ENCODE measurements at regions not wholly inside any gene's neighbourhood (a gene's known extent, or its start where the extent isn't known, plus 50 kb on each side); places are given as distances from the start of the nearest gene placed in this dataset.
"Not testable (repeated sequence)": the region's sequence is repeated elsewhere in the genome, so short reads cannot be mapped to it uniquely, and the experiment has no call there.

DNA sequence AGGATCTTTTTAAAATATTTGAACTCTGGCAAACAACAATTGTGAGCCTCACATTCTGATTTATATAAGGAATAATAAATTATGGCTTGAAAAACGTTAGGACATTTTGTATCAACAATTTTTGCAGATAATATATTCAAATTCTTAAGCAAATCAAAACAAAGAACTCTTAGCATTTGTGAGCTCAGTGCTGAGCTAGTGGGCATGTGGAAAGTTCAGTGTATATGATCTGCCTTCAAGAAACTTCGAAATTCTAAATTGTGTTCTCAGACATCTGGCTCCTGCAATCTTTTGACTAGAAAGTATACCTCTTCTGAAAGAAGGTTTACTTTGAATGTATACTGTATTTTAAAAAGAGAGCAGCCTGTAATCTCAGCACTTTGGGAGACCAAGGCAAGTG, 122.3 kb upstream of the NEIL3 start:
- Histone ChIP-seq H3K36me3 (ENCODE audit: control insufficient read depth, insufficient read depth, low read length) (no peaks in the 10 kb centered on the region), H3K27ac (ENCODE audit: low read length) (no peak overlapping the region), H3K9me3 (ENCODE audit: control insufficient read depth, insufficient read depth, low read length) (no peaks in the 10 kb centered on the region), H3K4me3 (ENCODE audit: low read length) (no peak overlapping the region), H3K4me1 (ENCODE audit: control insufficient read depth, insufficient read depth, low read length) (no peaks in the 10 kb centered on the region), H3K27me3 (ENCODE audit: control insufficient read depth, insufficient read depth, low read length) (no peaks in the 10 kb centered on the region)
- ATAC-seq (no peak), DNase-seq (no peak)
- no peaks in the 10 kb centered on the region for H3K4me1 Mint-ChIP-seq
- no peak overlapping the region for H3K4me3 Mint-ChIP-seq
- no peaks in the 10 kb centered on the region for H3K9me3 Mint-ChIP-seq
- WGBS (ENCODE audit: insufficient coverage) = 100% methylated on average over 1 of the region's 2 CpGs
- no peak overlapping the region for H3K27ac Mint-ChIP-seq
- intact Hi-C loops (cut with micrococcal nuclease) = no loop called here
- no peaks in the 10 kb centered on the region for H3K36me3 Mint-ChIP-seq
- no peaks in the 10 kb centered on the region for H3K27me3 Mint-ChIP-seq (ENCODE audit: low read depth in 2 of 2)
- TF ChIP-seq, protein P1, sequence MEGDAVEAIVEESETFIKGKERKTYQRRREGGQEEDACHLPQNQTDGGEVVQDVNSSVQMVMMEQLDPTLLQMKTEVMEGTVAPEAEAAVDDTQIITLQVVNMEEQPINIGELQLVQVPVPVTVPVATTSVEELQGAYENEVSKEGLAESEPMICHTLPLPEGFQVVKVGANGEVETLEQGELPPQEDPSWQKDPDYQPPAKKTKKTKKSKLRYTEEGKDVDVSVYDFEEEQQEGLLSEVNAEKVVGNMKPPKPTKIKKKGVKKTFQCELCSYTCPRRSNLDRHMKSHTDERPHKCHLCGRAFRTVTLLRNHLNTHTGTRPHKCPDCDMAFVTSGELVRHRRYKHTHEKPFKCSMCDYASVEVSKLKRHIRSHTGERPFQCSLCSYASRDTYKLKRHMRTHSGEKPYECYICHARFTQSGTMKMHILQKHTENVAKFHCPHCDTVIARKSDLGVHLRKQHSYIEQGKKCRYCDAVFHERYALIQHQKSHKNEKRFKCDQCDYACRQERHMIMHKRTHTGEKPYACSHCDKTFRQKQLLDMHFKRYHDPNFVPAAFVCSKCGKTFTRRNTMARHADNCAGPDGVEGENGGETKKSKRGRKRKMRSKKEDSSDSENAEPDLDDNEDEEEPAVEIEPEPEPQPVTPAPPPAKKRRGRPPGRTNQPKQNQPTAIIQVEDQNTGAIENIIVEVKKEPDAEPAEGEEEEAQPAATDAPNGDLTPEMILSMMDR (IDR thresholded peaks at IDR 0.05) = no peak

DNA sequence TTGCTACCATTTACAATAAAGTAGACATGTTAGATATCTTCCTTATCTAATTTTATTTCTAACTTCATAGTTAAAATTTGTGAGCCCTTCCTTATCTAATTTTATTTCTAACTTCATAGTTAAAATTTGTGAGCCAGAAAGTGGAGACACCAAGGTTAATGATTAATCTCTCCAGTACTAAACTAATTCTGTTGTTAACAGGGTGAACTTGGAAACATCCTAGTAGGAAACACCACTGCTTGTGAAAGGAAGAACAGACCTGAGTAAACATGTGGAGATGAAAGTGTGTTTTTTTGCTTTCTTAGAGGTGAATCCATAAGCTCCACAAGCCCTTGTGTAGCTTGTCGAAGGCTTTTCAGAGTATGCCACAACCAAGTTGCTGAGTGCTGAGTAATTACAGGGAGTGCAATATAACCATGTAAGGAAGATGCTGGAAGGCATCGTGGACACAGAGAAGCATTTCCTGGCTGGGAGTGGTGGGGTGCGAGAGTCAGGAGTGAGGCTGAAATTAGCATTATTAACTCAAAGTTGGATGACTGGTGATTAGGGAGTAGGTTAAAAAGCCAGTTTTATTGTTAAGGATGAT, 118.6 kb upstream of the NEIL3 start:
- WGBS (ENCODE audit: insufficient coverage) = 73% methylated on average over 3 of the region's 3 CpGs

DNA sequence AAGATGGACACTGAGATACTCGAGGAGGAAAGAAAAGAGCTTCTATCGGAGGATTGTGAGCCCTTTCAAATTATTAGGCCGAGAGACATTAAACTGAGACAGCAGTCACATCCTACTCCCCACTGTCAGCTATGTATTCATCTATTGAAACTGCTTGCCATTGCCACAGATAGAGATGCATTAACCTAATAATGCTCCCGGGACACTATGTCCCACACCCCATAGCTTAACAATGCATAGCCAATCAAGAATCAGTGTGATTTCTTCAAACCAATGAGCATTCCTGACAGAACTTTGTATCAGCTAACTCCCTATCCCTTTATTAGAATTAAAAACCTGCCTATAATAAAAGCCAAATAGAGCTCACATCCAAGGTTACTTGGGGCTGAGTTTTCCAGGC, 118.1 kb upstream of the NEIL3 start:
- 69% methylated on average over 4 of the region's 4 CpGs for WGBS (ENCODE audit: insufficient coverage)
- no peaks in the 10 kb centered on the region for H3K27me3 ChIP-seq (ENCODE audit: control insufficient read depth, insufficient read depth, low read length)
- H3K27ac ChIP-seq (ENCODE audit: low read length) = no peak overlapping the region
- H3K36me3 Mint-ChIP-seq = no peaks in the 10 kb centered on the region
- H3K4me1 ChIP-seq (ENCODE audit: control insufficient read depth, insufficient read depth, low read length) = no peaks in the 10 kb centered on the region
- TF ChIP-seq, protein P1 (IDR thresholded peaks at IDR 0.05) = no peak
- H3K9me3 Mint-ChIP-seq = no peaks in the 10 kb centered on the region
- H3K27me3 Mint-ChIP-seq (ENCODE audit: low read depth in 2 of 2) = no peaks in the 10 kb centered on the region
- no peaks in the 10 kb centered on the region for H3K9me3 ChIP-seq (ENCODE audit: control insufficient read depth, insufficient read depth, low read length)
- intact Hi-C loops (cut with micrococcal nuclease) = no loop called here
- no peak overlapping the region for H3K4me3 Mint-ChIP-seq
- H3K4me1 Mint-ChIP-seq = no peaks in the 10 kb centered on the region
- DNase-seq (no peak), ATAC-seq (no peak)
- H3K36me3 ChIP-seq (ENCODE audit: control insufficient read depth, insufficient read depth, low read length) = no peaks in the 10 kb centered on the region
- no peak overlapping the region for H3K4me3 ChIP-seq (ENCODE audit: low read length)
- no peak overlapping the region for H3K27ac Mint-ChIP-seq

More for the DNA sequence above, 118.6 kb upstream of the NEIL3 start:
- Mint-ChIP-seq H3K4me1 (no peaks in the 10 kb centered on the region), H3K27me3 (ENCODE audit: low read depth in 2 of 2) (no peaks in the 10 kb centered on the region), H3K27ac (no peak overlapping the region), H3K36me3 (no peaks in the 10 kb centered on the region), H3K9me3 (no peaks in the 10 kb centered on the region), H3K4me3 (no peak overlapping the region)
- TF ChIP-seq, protein P1 (IDR thresholded peaks at IDR 0.05) = no peak
- H3K27me3 ChIP-seq (ENCODE audit: control insufficient read depth, insufficient read depth, low read length) = no peaks in the 10 kb centered on the region
- H3K36me3 ChIP-seq (ENCODE audit: control insufficient read depth, insufficient read depth, low read length) = no peaks in the 10 kb centered on the region
- no peak for DNase-seq
- no peaks in the 10 kb centered on the region for H3K9me3 ChIP-seq (ENCODE audit: control insufficient read depth, insufficient read depth, low read length)
- no peak overlapping the region for H3K4me3 ChIP-seq (ENCODE audit: low read length)
- peak in 1 of 3 donors; percentile 27 for ATAC-seq
- intact Hi-C loops (cut with micrococcal nuclease) = no loop called here
- H3K27ac ChIP-seq (ENCODE audit: low read length) = no peak overlapping the region
- no peaks in the 10 kb centered on the region for H3K4me1 ChIP-seq (ENCODE audit: control insufficient read depth, insufficient read depth, low read length)

DNA sequence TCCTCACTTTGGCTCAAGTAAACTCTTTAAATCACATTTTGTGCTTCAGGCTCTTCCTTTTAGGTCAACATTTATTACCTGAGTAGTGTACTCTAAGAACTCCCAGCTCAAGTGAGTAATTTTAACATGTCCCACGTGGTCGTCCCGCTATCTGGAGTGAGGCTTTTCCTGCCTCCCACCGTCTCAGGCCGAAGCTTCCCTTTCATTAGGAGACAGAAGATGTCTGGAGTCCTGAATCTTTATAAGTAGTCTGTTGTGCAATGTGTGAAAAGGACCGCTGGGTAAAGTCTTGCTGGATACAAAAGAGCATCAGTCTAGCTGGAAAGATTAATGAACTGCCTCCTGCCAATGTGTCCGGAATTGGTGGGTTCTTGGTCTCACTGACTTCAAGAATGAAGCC, 117.7 kb upstream of the NEIL3 start:
- Mint-ChIP-seq H3K4me3 (no peak overlapping the region), H3K27ac (no peak overlapping the region), H3K36me3 (no peaks in the 10 kb centered on the region), H3K27me3 (ENCODE audit: low read depth in 2 of 2) (no peaks in the 10 kb centered on the region), H3K9me3 (no peaks in the 10 kb centered on the region), H3K4me1 (no peaks in the 10 kb centered on the region)
- Histone ChIP-seq H3K27ac (ENCODE audit: low read length) (no peak overlapping the region), H3K4me3 (ENCODE audit: low read length) (no peak overlapping the region), H3K9me3 (ENCODE audit: control insufficient read depth, insufficient read depth, low read length) (no peaks in the 10 kb centered on the region), H3K27me3 (ENCODE audit: control insufficient read depth, insufficient read depth, low read length) (no peaks in the 10 kb centered on the region), H3K36me3 (ENCODE audit: control insufficient read depth, insufficient read depth, low read length) (no peaks in the 10 kb centered on the region), H3K4me1 (ENCODE audit: control insufficient read depth, insufficient read depth, low read length) (no peaks in the 10 kb centered on the region)
- no peak for ATAC-seq
- TF ChIP-seq, protein P1 (IDR thresholded peaks at IDR 0.05) = no peak
- WGBS (ENCODE audit: insufficient coverage) = 94% methylated on average over 7 of the region's 7 CpGs
- no peak for DNase-seq
- intact Hi-C loops (cut with micrococcal nuclease) = no loop called here

DNA sequence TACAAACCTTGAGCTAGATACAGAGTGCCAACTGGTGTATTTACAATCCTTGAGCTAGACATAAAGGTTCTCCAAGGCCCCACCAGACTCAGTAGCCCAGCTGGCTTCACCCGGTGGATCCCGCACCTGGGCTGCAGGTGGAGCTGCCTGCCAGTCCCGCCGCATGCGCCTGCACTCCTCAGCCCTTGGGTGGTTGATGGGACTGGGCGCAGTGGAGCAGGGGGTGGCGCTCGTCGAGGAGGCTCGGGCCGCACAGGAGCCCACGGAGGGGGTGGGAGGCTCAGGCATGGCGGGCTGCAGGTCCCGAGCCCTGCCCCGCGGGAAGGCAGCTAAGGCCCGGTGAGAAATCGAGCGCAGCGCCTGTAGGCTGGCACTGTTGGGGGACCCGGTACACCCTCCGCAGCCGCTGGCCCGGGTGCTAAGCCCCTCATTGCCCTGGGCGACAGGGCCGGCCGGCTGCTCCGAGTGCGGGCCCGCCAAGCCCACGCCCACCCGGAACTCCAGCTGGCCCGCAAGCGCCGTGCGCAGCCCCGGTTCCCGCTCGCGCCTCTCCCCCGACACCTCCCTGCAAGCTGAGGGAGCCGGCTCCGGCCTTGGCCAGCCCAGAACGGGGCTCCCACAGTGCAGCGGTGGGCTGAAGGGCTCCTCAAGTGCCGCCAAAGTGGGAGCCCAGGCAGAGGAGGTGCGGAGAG, 116.5 kb upstream of the NEIL3 start:
- 96% methylated on average over 37 of the region's 47 CpGs for WGBS (ENCODE audit: insufficient coverage)
- H3K27ac Mint-ChIP-seq; H3K27me3 ChIP-seq (ENCODE audit: control insufficient read depth, insufficient read depth, low read length); intact Hi-C loops (cut with micrococcal nuclease); H3K4me3 Mint-ChIP-seq; H3K27me3 Mint-ChIP-seq (ENCODE audit: low read depth in 2 of 2); H3K4me3 ChIP-seq (ENCODE audit: low read length); H3K4me1 Mint-ChIP-seq; H3K9me3 Mint-ChIP-seq; H3K9me3 ChIP-seq (ENCODE audit: control insufficient read depth, insufficient read depth, low read length); H3K36me3 ChIP-seq (ENCODE audit: control insufficient read depth, insufficient read depth, low read length); ATAC-seq; H3K27ac ChIP-seq (ENCODE audit: low read length); H3K4me1 ChIP-seq (ENCODE audit: control insufficient read depth, insufficient read depth, low read length); DNase-seq; H3K36me3 Mint-ChIP-seq: not testable (repeated sequence)

Measured in natural killer cell (primary cell).